Mammary epithelial cell (primary cell): ENCODE measurements at regions not wholly inside any gene's neighbourhood (a gene's known extent, or its start where the extent isn't known, plus 50 kb on each side); places are given as distances from the start of the nearest gene placed in this dataset.

Experiments
- CTCF ChIP-seq, 2 donors: IDR thresholded peaks in 1 of 2; conservative IDR thresholded peaks in 1 of 2; 2 replicates each; pipeline ENCODE4 v1.5.1; 2011 to 2012; ENCODE audit warnings: inconsistent platforms in 2 of 2, low read length in 2 of 2, mild to moderate bottlenecking in 2 of 2, control low read depth in 1 of 2, low read depth in 1 of 2; ENCODE audit not compliant: insufficient read depth in 1 of 2; ENCODE audit errors: extremely low read depth in 1 of 2
- EZH2 ChIP-seq: IDR thresholded peaks from 2 replicates; pipeline ENCODE4 v1.6.1; 2012; ENCODE audit warnings: low read length, inconsistent platforms, borderline replicate concordance

DNA sequence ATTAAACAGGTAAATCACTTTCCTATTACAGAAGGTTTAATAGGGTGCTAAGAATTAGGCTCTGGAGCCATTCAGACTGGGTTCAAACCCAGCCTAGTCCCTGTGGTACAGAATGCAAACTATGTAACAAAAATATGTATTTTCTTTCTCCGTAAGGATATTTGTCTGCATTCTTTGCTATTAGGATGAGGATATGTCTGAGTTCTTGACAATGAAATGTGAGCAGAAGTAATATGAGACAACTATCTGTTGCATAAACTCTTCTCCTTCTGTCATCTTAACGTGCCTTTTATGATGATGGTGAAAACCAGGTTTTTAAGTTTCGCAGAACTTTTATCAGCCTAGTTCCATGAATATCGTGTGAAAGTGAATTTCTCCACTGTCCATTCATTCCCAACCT lies 1129.1 kb upstream of the ZEB2 start:
- TF ChIP-seq CTCF (conservative IDR thresholded peaks at IDR 0.05 in 1 of 2, IDR thresholded peaks at IDR 0.05 in 1 of 2; ENCODE audit: extremely low read depth in 1 of 2, insufficient read depth in 1 of 2, low read depth in 1 of 2, low read length in 2 of 2) (no peak), EZH2 (no peak)
